Stomach (tissue), 8 donors: ENCODE measurements at regions not wholly inside any gene's neighbourhood (a gene's known extent, or its start where the extent isn't known, plus 50 kb on each side); places are given as distances from the start of the nearest gene placed in this dataset.

Experiments used
- DNase-seq, 2 donors: peaks; one replicate each; pipeline versions ENCODE4 v3.0.0 to v3.0.0-alpha.2; 2013 to 2019
- H3K27ac ChIP-seq, 5 donors: fragments of 200-600 bp in 4 of 5; sonication (generic) in 4 of 5; one replicate each; pipeline ENCODE4 v1.5.1; 2013 to 2019; ENCODE audit warnings: mild to moderate bottlenecking in 1 of 5, moderate library complexity in 1 of 5
- H3K27me3 ChIP-seq, 3 donors: fragments of 200-600 bp; sonication (generic); one replicate each; pipeline ENCODE4 v1.5.1; 2017 to 2019; ENCODE audit warnings: mixed run types in 1 of 3
- H3K36me3 ChIP-seq, 4 donors: fragments of 200-600 bp; sonication (generic); 1 replicate in 3 of 4; 2 replicates in 1 of 4; pipeline ENCODE4 v1.5.1; 2016 to 2019
- H3K4me1 ChIP-seq, 4 donors: fragments of 200-600 bp; sonication (generic); one replicate each; pipeline ENCODE4 v1.5.1; 2016 to 2019
- H3K4me3 ChIP-seq, 4 donors: fragments of 200-600 bp; sonication (generic) in 3 of 4; one replicate each; pipeline ENCODE4 v1.5.1; 2016 to 2019; ENCODE audit warnings: mild to moderate bottlenecking in 1 of 4
- H3K9me3 ChIP-seq, 4 donors: fragments of 200-600 bp; sonication (generic); one replicate each; pipeline ENCODE4 v1.5.1; 2016 to 2019
- EP300 ChIP-seq: sonication (generic); formaldehyde crosslinking; IDR thresholded peaks from one replicate; pipeline ENCODE4 v1.6.1; 2017; ENCODE audit warnings: antibody characterized with exemption
- POLR2A ChIP-seq, 4 donors: fragments of 450-650 bp; IDR thresholded peaks; one replicate each; pipeline ENCODE4 v1.6.1; 2016; ENCODE audit warnings: antibody characterized with exemption in 4 of 4, control low read depth in 2 of 4, mild to moderate bottlenecking in 1 of 4, moderate library complexity in 1 of 4
- POLR2AphosphoS5 ChIP-seq, 3 donors: sonication (generic); formaldehyde crosslinking; IDR thresholded peaks; one replicate each; pipeline ENCODE4 v1.6.1; 2016; ENCODE audit warnings: antibody characterized with exemption in 3 of 3
- WGBS, 5 donors: extraction: QIAGEN DNeasy Blood & Tissue Kit in 3 of 5; methylation state at CpG; one replicate each; pipeline versions ENCODE4 v1.1.5 to v1.1.7; 2013 to 2018; 5-methylcytosine and 5-hydroxymethylcytosine counted together
- intact Hi-C: fragments of 100-400 bp; cut with DNase I; formaldehyde crosslinking; loops from one replicate; pipeline ENCODE4 v1.15.1; 2023; ENCODE audit warnings: low total_unique reads
- TF ChIP-seq, protein P1 (sequence below), 7 experiments: fragments of 450-650 bp in 4 of 7; fragments of 200-600 bp in 3 of 7; sonication (generic) in 3 of 7; IDR thresholded peaks; one replicate each; pipeline ENCODE4 v1.5.1; 2016 to 2019; ENCODE audit warnings: antibody characterized with exemption in 7 of 7, control low read depth in 2 of 7, mild to moderate bottlenecking in 1 of 7
- donor health status: healthy with polysubstance abuse.
- donor health status: Bipolar disorder and iron deficiency.
- donor health status: healthy.

DNA sequence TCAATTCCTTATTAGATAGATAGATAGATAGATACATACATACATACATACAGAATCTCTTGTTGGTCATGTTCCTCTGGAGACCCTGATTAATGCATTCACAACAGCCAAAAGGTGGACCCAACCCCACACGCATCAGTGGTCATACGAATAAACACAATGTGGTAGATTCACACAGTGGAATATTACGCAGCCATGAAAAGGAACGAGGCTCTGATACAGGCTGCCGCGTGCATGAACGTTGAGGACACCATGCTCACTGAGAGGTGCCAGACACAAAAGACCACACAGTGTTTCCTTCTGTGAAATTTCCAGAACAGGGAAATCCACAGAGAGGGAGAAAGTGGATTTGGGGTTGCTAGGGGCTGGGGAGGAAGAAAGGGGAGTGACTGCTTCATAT lies 136.7 kb downstream of the CRLF2 start:
- H3K27me3 ChIP-seq: no peaks in the 10 kb centered on the region
- intact Hi-C loops: no loop called here
- no peak overlapping the region for H3K27ac ChIP-seq
- WGBS, 5 donors: 93 to 96% (median 96%) methylated on average over 7 of the region's 7 CpGs
- H3K4me3 ChIP-seq: no peak overlapping the region
- DNase-seq: no peak
- no peaks in the 10 kb centered on the region for H3K4me1 ChIP-seq
- no peak for TF ChIP-seq POLR2AphosphoS5 (IDR thresholded peaks at IDR 0.05)
- TF ChIP-seq EP300: no peak
- TF ChIP-seq POLR2A (IDR thresholded peaks at IDR 0.05): no peak
- TF ChIP-seq, protein P1, sequence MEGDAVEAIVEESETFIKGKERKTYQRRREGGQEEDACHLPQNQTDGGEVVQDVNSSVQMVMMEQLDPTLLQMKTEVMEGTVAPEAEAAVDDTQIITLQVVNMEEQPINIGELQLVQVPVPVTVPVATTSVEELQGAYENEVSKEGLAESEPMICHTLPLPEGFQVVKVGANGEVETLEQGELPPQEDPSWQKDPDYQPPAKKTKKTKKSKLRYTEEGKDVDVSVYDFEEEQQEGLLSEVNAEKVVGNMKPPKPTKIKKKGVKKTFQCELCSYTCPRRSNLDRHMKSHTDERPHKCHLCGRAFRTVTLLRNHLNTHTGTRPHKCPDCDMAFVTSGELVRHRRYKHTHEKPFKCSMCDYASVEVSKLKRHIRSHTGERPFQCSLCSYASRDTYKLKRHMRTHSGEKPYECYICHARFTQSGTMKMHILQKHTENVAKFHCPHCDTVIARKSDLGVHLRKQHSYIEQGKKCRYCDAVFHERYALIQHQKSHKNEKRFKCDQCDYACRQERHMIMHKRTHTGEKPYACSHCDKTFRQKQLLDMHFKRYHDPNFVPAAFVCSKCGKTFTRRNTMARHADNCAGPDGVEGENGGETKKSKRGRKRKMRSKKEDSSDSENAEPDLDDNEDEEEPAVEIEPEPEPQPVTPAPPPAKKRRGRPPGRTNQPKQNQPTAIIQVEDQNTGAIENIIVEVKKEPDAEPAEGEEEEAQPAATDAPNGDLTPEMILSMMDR (IDR thresholded peaks at IDR 0.05): no peak
- no peaks in the 10 kb centered on the region for H3K36me3 ChIP-seq
- H3K9me3 ChIP-seq: peaks cover 5 to 46% (median 22%) of the 10 kb centered on the region in 4 donors

- no peaks in the 10 kb centered on the region for H3K4me1 ChIP-seq
- intact Hi-C loops: no loop called here
- no peak for DNase-seq
- H3K27ac ChIP-seq: no peak overlapping the region
- H3K4me3 ChIP-seq: no peak overlapping the region
- H3K9me3 ChIP-seq: peaks cover 5 to 45% (median 22%) of the 10 kb centered on the region in 4 donors
- TF ChIP-seq POLR2A (IDR thresholded peaks at IDR 0.05) (no peak), EP300 (no peak), POLR2AphosphoS5 (IDR thresholded peaks at IDR 0.05) (no peak)
- TF ChIP-seq, protein P1 (IDR thresholded peaks at IDR 0.05): no peak
- WGBS, 5 donors: 79 to 84% (median 81%) methylated on average over 7 of the region's 7 CpGs
- H3K27me3 ChIP-seq: no peaks in the 10 kb centered on the region
- H3K36me3 ChIP-seq: no peaks in the 10 kb centered on the region
Observed at GRCh38 chrX:1075156-1075555, 137.3 kb downstream of the CRLF2 start.

- H3K36me3 ChIP-seq: no peaks in the 10 kb centered on the region
- H3K4me3 ChIP-seq: no peak overlapping the region
- H3K4me1 ChIP-seq: no peaks in the 10 kb centered on the region
- H3K27ac ChIP-seq: no peak overlapping the region
- TF ChIP-seq POLR2A (IDR thresholded peaks at IDR 0.05) (no peak), POLR2AphosphoS5 (IDR thresholded peaks at IDR 0.05) (no peak)
- TF ChIP-seq, protein P1 (IDR thresholded peaks at IDR 0.05): no peak
- DNase-seq: no peak
- WGBS, 5 donors: 36 to 75% (median 58%) methylated on average over 8 of the region's 8 CpGs
- intact Hi-C loops: no loop called here
- peaks cover 5 to 45% (median 22%) of the 10 kb centered on the region in 4 donors for H3K9me3 ChIP-seq
- no peaks in the 10 kb centered on the region for H3K27me3 ChIP-seq
Observed at GRCh38 chrX:1074755-1075154, 137.7 kb downstream of the CRLF2 start.

DNA sequence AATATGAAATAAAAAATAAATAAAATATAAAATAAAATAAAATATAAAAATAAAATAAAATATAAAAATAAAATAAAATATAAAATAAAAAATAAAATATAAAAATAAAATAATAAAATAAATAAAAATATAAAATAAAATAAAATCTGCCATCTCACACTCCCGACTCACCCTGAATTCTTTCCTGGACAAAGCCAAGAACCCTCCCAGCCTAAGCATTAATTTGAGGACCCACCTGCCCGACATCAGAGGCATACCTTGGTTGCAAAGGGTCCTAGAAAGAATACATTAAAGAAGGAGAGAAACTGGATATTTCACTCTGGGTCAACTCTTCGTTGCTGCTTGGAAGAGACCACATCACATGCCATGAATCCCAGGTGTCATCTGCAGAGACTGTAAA lies 138.3 kb downstream of the CRLF2 start:
- H3K4me3 ChIP-seq: no peak overlapping the region
- 84 to 93% (median 89%) methylated on average over 3 of the region's 3 CpGs for WGBS, 5 donors
- no peaks in the 10 kb centered on the region for H3K36me3 ChIP-seq
- peaks cover 5 to 51% (median 25%) of the 10 kb centered on the region in 4 donors for H3K9me3 ChIP-seq
- intact Hi-C loops: no loop called here
- DNase-seq: no peak
- no peaks in the 10 kb centered on the region for H3K4me1 ChIP-seq
- H3K27me3 ChIP-seq: no peaks in the 10 kb centered on the region
- no peak overlapping the region for H3K27ac ChIP-seq
- TF ChIP-seq EP300: no peak
- TF ChIP-seq POLR2A (IDR thresholded peaks at IDR 0.05): no peak
- no peak for TF ChIP-seq POLR2AphosphoS5 (IDR thresholded peaks at IDR 0.05)
- TF ChIP-seq, protein P1 (IDR thresholded peaks at IDR 0.05): no peak
